ENCODE measurements at regions not wholly inside any gene's neighbourhood (a gene's known extent, or its start where the extent isn't known, plus 50 kb on each side); places are given as distances from the start of the nearest gene placed in this dataset.

DNA sequence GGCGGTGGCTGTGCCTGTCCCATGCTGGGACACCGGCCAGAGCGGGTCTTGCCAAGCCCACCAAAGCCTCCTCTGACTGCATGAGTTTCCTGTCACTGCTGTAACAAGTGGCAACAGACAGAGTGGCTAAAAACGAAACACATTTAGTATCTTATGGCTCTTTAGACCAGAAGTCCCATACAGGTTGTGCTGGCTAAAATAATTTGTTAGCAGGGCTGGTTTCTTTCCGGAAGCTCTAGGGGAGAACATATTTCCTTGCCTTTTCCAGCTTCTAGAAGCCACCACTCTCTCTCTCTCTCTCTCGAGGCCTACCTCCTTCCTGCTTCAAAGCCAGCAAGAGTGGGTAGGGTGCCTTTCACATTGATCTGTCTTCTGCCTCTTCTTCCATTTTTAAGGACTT is 171.6 kb upstream of the PLPP4 start:
- no peak for DNase-seq (ENCODE audit: low read depth in 2 of 2)

DNA sequence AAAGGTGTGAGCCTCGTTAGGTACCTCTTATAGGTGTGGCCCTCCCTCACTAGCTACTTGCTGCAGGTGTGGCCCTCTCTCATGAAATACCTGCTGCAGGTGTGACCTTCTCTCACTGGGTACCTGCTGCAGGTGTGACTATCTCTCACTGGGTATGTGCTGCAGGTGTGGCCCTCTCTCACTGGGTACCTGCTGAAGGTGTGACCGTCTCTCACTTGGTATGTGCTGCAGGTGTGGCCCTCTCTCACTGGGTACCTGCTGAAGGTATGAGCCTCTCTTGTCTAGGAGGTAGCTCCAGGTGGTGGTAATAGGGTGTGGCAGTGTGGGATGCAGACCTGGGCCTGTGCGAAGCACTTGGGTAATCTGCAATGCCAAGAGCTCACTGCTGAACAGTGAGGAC is 170.7 kb upstream of the PLPP4 start:
- no peak for DNase-seq (ENCODE audit: low read depth in 2 of 2)

DNA sequence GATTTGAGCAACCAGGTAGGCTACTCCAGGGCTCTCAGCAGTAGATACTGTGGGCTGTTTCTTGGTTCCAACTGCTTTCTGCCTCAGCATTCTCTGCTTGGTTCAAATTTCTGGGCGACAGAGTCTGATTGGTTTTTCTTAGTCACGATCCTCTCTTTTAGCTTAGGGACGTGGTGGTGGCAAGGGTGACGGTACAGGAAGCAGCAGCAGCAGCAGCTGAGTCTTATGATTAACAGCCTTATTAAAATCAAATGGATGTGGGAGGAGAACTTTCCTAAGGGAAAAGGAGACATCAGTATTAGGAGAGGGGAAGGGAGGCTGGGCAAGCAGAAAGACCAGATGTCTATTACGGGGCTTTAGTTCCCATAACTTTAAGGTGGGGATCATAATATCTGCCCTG is 156.5 kb upstream of the PLPP4 start:
- DNase-seq (ENCODE audit: low read depth in 2 of 2), result no peak

DNA sequence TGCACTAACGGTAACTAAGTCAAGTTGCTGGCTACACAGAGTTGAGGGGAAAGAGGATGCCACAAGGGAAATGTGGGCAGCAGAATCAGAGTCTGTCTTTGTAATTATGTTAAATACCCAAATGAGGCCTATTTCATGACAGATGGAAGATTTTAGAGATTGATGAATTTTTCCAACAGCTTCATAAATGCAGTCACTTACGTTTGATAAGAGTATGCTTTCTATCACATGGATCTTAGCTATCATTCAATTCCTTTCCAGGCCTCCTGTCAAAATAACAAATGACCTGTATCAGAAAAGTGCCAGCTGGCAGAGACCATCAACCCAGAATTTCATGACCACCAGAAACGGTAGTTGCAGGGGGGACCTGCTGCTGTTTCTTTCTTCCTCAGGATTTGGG is 148.4 kb upstream of the PLPP4 start:
- no peak for DNase-seq (ENCODE audit: low read depth in 2 of 2)

DNA sequence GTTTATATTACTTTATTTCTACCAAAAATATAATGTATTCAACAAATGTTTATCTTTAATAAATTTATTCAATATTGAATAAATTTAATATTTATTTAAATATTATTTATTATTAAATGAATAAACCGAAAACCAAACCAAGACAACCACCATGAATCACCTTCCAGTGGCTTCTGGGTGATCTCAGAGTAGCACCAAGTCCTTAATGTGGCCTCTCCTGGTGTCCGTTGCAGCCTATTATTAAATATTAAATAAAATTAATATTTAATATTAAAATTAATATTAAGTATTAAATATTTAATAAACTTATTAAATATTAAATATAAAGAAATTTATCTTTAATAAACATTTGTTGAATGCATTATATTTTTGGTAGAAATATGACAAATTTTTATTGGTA is 143.3 kb upstream of the PLPP4 start:
- no peak for DNase-seq (ENCODE audit: low read depth in 2 of 2)

DNA sequence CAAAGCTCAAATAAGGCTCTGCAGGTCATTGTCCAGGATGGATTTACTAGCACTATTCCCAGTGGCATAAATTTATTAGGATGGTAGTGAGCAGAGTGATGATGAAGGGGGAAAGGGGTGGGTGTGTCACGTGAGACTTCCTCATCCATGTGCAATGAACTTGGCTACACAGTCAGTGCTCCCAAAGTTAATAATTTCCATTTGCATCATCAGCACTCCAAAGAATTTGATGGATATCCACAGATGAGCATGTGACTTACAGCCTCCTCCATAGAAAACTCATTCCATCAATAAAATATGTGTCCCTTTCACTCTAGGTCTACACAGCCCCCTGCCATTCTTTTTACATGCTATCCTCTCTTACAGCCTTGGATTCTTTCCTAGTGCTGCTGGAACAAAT is 142.6 kb upstream of the PLPP4 start:
- DNase-seq (ENCODE audit: low read depth in 2 of 2), result no peak

DNA sequence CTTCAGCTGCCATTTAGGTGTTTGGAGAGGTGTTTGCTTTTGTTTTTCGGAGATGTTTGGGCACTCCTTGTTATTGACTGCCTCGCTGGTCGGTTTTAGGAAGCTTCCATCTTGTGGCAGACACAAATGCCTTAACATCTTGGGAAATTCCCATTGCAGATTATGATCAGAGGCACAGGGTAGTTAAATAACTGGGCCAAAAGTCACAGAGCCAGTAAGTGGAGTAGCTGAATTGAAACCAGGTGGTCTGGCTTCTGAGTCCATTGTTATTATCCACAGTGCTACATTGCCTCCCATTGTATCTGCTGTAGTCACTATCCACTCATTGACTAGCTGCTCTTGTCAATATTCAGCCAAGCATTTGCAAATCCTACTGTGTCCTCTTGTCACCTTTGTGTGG is 138.2 kb upstream of the PLPP4 start:
- DNase-seq (ENCODE audit: low read depth in 2 of 2), result no peak

DNA sequence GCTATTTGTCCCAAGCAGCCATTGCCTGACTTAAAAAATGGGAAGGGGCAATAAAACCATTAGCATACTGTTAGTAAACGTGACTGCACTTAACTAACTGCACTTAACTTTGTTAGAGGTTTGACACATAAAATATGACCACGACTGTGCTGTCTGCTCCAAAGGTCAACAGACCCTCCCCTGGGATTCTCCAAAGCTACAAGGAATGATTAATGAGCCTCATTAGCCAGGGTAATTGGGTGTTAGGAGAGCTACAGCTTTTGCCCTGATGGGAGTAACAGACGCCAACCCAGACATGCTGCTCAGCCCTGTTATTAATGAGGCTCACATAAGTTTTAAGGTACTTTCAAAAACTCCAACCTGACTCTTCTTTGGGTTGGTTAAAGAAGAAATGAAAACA is 129.4 kb upstream of the PLPP4 start:
- DNase-seq (ENCODE audit: low read depth in 2 of 2), result no peak

DNA sequence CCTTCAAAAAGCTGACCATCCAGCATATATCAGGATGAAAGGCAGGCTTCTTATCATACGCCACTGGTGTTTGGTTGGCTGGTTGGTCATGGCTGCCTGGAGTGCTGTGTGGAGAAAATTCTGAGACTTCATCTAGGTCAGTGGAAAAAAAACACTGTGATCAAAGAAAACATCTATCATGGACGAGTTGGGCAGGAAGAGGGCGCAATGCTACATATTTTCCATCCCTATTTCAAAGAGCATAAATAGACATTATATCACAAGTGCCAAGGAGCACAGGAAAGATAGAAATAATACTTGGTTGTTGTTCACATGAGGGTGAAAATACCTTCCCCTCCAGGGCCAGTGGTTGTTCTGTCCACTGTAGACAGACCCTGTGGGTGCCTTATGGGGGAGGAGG is 128.4 kb upstream of the PLPP4 start:
- DNase-seq (ENCODE audit: low read depth in 2 of 2), result no peak

DNA sequence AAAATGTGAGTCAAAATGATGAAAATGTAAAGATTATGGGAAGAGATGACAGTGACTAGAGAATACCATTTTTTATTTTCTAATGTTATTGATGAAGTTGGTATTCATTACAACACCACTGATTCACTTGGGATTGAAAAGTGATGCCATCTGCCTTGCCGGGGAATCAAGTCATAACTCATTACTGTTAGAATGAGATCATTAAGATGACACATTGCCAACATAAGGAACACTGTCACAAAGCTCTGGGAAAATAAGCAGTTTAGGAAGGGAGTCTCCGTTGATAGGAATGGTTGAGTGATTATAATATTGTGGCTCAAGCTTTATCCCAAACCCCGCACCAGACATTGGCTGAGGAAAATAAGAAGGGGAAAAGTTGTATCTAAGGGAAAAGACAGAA is 121.5 kb upstream of the PLPP4 start:
- DNase-seq (ENCODE audit: low read depth in 2 of 2), result no peak

DNA sequence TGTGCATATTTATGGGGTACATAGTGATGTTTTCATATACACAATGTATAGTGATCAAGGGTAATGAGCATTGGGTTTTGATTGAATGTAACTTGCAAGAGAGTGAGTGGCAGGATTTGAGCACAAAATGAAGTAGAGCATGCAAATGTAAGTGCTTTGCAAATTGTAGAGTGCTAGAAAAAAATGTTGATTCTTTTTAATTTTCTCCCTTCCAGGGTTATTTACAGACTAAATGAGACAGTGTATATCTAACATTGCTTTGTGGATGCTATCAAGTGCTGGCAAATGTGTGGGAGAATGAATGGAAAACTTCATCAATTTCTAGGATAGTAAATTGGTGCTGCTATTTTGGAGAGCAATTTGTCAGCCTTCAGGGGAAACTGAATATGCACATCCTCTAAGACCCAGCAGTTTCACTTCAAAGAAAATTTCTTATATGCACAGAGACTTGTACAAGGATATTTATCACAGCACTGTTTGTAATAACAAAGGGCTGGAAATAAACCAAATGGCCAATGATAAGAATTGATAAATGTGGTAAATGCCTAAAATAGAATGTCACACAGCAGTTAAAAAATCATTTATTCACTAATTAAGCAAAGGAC is 120.6 kb upstream of the PLPP4 start:
- DNase-seq (ENCODE audit: low read depth in 2 of 2), result no peak

DNA sequence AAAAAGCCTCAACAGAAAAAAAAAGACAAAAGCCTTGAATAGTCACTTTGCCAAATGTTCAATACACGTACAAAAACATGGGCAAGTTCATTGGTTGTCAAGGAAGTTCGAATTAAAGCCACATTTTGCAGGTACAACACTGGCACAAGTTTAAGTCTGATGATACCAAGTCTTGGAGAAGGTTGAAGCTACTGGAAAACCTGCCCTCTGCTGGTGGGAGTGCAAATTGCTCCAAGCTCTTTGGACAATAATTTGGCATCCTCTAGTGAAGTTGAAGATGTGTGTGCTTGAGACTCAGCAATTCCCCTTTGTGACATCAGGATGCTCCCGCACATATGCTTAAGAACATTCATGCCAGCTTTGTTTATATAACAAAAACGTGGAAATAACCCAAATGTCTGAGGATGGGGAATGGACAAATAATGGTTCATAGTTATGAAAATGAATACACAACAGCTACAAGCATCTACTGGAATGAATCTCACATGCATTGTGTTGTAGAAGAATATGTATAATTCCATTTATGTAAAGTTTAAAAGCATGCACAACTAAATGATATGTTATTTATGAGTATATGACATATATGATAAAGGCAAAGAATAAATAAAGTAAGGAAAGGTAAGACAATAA is 120.0 kb upstream of the PLPP4 start:
- peak; percentile 15 to 52 for DNase-seq (ENCODE audit: low read depth in 2 of 2)

DNA sequence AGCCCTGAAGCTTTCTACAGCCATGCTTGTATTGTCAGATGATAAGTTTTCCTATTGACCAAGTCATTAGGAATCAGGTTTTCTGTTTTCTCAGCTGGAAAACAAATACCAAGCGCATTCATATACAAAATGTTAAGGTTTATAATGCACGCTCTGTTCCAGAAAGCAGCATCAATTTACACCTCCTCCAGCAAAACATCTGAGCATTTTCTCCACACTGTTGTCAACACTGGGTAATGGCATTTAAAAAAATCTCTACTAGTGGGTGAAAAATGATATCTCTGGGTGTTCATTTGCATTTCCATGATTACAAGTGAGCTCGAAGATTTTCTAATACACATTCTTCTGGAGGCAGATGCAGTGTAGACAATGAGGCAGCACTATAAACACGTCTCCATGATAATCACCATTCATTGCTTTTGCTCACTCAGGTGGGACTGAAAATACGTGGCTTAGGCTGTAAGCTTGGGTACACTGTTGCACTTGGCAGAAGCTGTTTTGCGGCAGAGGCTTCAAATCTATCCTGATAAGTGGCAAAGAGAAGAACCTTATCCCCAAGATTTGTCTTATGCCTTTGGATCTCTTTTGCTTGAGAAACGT is 114.8 kb upstream of the PLPP4 start:
- DNase-seq (ENCODE audit: low read depth in 2 of 2), result no peak

DNA sequence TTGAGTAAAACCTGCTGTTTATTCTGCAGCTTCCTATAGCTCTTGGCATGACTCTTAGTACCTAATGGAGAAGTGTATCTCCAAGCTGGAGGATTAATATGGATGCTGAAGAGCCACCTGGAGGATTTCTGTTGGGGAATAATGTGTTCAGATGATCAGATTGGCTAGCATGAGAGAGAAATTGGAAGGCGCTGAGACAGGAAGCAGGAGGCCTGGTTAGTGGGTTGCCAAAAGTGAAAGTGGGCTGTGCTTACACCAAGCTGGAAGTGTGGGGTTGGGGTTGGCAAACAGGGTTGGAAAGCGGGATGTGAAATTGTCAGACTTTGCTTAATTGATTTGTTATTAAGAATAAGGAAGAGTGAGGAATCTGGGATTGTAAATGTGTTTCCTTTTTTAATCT is 111.8 kb upstream of the PLPP4 start:
- no peak for DNase-seq (ENCODE audit: low read depth in 2 of 2)

DNA sequence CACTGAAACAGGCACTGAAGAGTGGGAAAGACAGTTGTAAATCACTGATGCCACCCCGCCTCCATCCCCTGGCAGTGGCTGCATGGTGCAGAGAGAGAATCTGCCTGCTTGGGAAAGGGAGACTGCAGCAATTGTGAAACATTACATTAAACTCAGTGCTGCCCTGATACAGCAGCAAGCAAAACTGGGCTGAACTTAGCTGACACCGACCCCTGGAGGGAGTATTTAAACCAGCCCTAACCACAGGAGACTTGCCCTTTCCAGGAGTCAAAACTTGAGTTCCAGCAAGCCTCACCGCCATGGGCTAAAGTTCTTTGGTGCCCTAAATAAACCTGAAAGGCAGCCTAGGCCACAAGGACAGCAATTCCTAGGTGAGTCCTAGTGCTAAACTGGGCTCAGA is 109.4 kb upstream of the PLPP4 start:
- no peak for DNase-seq (ENCODE audit: low read depth in 2 of 2)

DNA sequence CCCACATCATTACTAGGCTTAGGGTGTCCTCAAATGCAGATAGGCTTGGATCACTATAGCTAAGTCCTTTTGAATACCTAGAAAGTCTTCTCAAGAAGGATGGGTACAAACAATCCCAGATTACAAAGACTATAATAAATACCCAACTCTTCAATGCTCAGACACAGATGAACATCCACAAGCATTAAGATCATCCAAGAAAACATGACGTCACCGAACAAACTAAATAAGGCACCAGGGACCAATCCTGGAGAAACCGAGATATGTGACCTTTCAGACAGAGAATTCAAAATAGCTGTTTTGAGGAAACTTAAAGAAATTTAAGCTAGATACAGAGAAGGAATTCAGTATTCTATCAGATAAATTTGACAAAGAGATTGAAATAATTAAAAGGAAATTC is 108.0 kb upstream of the PLPP4 start:
- DNase-seq (ENCODE audit: low read depth in 2 of 2), result no peak

DNA sequence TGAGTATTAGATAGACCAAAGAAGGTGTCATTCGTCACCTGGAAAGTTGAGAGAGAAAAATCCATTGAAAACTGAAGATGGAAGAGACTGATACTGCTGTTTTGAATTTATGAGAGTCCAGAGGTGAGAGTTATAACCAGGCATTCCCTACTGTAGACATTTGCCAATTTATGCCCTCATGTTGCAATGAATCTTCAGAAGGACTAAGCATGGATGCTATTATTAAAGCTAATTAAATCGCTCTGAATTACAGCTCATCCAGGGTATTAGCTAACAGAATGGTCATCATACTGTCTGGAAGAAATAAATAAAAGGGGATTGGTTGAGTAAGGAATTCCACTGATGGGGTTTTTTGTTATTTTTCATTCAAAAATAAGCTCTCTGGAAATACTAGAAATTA is 101.6 kb upstream of the PLPP4 start:
- no peak for DNase-seq (ENCODE audit: low read depth in 2 of 2)

DNA sequence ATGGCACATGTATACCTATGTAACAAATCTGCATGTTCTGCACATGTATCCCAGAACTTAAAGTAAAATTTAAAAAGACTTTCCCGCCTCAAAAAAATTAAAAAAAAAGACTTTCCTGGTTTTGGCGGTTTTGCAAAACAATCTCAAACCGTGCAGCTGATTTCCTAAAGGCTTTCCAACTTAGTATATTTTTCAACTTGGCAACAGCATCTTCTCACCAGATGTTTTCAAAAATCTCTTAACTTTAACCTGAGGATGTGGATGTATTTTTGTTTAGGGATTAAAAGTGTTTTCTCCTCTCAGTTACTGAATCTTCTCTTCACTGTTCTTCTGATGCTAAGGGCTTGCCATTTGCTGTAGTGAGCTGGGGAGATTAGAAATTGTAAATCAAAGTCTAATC is 96.5 kb upstream of the PLPP4 start:
- no peak for DNase-seq (ENCODE audit: low read depth in 2 of 2)

DNA sequence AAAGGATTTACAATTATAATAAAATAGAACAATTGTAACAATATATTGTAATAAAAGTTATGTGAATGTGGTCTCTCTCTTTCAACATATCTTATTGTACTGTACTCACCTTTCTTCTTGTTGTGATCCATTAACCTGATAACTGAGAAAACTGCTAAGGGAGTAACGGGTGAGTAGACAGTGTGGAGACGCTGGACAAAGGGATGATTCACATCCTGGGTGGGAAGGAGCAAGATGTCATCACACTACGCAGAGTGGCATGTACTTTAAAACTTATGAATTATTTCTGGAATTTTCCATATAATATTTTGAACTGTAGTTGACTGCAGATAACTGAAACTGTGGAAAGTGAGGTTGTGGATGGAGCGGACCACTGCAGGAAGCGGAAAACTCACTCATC is 91.2 kb upstream of the PLPP4 start:
- no peak for DNase-seq (ENCODE audit: low read depth in 2 of 2)

DNA sequence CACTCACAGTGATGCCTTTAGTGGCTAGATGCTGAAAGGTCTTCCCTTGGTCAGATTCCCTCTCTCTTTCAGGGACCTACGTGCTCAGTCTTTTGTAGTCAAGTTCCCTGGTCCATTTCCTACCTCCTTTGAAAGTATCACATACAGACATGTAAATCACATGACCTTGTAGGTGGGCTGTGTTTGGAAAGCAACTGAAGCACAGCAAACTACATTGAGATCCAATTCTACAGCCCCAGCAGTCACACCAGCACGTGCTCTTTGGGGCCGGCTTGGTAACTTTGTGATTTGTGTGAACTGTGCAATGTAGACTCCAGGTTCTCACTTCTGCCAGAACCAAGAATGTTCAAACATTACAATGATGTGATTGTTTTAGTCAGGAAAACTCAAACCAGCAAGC is 89.7 kb upstream of the PLPP4 start:
- DNase-seq (ENCODE audit: low read depth in 2 of 2), result no peak

DNA sequence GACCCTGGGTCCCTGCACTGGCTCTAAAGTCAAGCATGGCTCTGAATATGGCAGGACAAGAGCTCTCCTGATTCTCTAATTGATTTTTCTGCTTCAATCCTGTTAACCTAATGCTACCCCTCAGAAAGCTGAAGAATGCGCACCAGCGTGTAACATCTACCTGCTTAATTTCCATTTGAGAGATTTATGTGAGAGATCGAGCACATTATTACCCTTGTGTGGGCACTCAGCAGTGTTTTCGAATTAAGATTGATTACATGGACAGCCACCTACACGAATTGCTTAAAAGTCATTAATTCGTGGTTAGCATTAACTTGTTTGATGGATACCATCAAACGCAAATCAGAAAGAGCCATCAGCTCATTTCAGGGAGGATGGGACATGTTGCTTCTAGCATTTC is 88.7 kb upstream of the PLPP4 start:
- DNase-seq (ENCODE audit: low read depth in 2 of 2), result no peak

DNA sequence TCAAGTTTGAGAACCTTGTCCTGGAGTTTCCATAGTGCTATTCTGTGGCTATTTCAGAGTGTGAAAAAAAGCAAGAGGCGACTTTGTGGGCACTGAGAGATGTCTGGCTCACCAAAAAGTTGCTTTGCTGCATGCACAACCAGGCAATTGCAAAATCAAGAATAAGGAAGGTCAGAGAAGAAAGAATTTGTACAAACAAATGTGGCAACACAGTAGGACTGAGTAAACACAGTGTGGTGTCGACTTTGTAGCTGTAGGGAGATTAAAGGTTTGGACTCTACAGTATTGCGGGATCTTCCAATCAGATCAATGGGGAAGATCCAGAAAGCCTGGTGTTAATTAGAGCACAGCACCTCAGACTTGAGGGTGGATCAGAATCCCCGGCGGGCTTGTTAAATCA is 88.1 kb upstream of the PLPP4 start:
- DNase-seq (ENCODE audit: low read depth in 2 of 2), result no peak

DNA sequence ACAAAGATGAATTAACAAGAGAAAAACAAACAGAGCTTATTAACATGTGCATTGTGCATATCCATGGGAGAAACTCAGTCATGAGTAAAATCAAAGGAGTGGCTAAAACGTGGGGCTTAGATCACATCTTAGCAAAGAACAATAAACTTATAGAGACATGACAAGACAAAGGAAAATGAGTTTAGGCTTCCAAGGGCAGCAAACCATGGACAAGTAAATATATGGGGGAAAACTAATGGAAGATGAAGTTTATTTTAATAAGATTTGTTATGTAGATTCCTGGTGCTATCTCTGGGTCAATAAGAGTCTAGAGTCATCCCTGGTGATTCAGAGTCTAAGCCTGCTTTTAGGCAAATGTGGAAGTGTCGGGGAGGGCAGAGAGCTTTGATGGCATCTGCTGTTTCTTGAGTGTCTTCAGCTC is 87.2 kb upstream of the PLPP4 start:
- DNase-seq (ENCODE audit: low read depth in 2 of 2), result no peak

DNA sequence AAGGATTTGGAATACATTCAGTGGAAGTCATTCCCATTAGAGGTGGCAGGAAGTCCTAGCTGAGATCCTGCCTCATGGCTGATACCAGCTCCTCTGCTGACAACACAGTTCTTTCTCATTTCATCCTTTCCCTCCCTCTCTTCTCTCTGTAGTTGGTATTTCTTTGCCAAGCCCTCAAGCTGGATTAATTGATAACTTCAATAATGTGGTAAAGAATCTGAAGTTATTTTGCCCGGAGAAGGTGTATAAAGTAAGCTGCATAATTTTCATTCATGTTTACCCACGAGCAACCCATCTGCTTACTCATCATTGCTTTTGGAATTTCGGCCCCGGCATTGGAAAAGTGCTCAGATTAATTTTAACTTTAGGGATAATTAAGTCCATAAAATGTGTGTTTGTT is 85.2 kb upstream of the PLPP4 start:
- no peak for DNase-seq (ENCODE audit: low read depth in 2 of 2)
